ENCODE measurements at regions not wholly inside any gene's neighbourhood (a gene's known extent, or its start where the extent isn't known, plus 50 kb on each side); places are given as distances from the start of the nearest gene placed in this dataset.
"Not testable (repeated sequence)": the region's sequence is repeated elsewhere in the genome, so short reads cannot be mapped to it uniquely, and the experiment has no call there.

DNA sequence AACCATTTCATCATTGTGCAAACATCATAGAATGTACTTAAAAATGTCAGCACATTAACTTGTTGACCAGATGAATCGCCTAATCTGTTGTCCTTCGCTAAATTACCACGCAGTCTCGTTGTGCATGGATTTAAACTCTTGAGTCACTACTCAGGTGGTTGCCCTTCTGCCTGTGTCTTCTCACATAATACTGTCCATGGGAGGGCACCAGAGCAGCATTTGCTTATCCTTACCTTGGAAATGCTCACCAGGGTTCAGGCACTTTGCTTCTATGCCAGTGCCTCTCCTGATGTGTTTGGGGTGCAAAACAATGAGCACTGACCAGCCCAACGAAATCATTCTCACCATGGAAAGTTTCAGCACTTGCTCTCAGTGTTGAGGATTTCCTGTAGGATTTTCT, 559.9 kb downstream of the RWDD3 start:
- no peak for DNase-seq

DNA sequence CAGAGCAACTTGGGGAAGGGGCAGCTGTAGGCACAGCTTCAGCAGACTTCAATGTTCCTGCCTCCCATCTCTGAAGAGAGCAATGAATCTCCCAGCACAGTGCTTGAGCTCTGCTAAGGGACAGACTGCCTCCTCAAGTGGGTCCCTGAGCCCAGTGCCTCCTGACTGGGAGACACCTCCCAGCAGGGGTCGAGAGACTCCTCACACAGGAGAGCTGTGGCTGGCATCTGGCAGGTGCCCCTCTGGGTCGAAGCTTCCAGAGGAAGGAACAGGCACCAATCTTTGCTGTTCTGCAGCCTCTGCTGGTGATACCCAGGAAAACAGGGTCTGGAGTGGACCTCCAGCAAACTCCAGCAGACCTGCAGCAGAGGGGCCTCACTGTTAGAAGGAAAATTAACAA, 563.8 kb downstream of the RWDD3 start:
- DNase-seq, result not testable (repeated sequence)

DNA sequence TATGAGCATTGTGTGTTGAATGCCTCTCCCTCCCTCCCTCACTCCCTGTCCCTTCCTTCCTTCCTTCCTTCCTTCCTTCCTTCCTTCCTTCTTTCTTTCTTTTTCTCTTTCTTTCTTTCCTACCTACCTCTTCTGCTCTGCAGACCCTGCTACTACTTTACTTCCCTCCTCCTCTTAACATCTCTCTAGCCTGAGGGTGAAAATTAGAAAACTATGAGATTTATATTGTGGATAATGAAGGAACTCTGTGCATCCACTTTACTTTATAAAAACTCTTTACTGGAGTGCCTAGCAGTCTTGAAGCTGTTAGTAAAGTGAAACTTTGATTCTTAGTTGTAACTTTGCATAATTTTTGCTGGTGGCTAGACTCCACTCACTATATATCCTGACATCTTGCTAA, 572.2 kb downstream of the RWDD3 start:
- no peak for DNase-seq

DNA sequence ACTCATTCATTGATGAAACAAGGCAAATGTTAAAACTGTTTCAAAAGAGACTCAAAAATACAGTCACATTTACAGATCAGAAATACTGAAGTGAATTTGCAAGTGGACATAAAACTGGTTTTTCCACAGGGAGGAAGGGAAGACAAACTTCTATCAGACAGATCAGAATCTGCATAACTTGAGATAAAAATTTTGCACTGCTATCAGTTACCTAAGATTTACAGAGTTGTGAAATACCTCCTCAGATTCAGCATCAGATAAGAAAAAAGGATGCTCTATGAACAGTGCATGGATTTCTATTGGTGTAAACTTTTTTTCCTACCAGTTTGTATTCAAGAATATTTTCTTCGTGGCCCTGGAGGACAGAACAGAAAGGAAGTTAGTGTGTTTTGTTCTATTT, 575.4 kb downstream of the RWDD3 start:
- no peak for DNase-seq

DNA sequence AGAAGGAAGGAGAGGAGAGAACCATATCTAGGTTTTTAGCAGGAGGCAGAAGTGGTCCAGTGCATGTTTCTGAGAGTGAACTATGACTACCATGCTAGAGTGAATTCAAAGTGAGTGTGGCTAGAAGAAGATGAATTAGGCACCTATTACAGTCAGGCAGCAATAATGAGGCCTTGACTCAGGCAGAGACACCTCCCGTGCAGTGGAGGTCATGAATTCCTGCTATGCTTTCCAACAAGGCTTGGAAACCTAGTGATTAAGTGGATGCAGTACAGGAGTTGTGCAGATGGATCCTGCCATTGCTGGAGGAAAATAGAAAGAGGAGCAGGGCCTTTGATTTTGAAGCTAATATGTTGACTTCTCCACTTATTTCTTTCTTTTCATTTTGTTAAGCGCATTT, 581.5 kb downstream of the RWDD3 start:
- DNase-seq, result no peak

DNA sequence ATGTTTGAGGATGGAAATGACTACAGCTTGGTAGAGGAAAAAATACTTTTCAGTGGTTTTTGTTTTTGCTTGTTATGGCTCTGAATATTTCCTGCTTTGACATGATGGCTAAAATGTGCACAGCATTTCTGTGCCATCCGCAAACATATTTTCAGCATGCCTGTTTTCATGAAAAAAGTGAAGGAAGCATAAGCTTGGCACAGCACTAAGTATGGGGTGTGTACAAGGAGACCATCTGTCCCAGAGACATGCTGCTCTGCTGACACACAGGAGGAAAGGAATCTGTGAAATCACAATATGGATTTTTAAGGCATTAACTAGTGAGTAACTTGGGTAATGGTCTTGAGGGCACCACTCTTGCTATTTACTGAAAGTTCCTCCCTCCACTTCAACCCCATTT, 595.5 kb downstream of the RWDD3 start:
- DNase-seq, result no peak

DNA sequence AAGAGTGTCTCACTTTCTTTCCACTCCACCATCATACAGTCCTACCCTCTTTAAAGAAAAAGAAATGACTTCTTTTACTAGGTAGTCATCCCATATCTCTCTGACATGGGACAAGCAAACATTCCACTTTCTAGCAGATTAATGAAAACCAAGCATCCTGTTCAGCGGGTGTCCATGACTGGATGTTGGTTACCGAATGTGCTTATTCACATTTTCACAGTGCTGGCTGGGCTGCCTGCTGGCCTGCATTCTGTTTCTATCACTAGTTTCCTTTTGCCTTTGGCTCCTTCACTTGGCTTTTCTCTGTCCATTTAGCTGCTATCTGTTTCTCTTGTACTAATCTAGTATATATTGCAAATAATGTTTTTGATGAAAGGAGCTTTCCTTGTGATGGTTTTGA, 598.4 kb downstream of the RWDD3 start:
- no peak for DNase-seq

DNA sequence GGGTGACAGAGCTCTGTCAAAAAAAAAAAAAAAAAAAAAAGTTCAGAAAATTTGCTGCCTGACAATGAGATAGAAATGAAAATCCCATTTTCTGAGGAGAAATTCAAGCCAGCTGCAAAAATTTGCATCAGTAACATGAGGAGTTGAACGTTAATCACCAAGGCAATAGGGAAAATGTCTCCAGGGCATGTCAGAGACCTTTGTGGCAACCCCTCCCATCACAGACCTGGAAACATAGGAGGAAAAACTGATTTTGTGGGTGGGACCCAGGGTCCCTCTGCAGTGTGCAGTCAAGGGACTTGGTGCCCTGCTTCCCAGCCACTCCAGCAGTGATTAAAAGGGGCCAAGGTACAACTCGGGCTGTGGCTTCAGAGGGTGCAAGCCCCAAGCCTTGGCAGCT, 615.4 kb downstream of the RWDD3 start:
- no peak for DNase-seq

DNA sequence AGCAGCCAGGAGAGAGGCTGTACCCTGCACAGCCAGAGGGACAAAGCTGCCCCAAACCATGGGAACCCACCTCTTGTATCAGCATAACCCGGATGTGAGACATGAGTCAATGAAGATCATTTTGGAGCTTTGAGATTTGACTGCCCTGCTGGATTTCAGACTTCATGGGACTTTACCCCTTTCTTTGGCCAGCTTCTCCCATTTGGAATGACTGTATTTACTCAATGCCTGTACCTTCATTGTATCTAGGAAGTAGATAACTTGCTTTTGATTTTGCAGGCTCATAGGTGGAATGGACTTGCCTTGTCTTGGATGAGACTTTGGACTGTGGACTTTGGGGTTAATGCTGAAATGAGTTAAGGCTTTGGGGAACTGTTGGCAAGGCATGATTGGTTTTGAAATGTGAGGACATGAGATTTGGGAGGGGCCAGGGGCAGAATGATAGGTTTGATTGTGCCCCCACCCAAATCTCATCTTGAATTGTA, 616.2 kb downstream of the RWDD3 start:
- no peak for DNase-seq

DNA sequence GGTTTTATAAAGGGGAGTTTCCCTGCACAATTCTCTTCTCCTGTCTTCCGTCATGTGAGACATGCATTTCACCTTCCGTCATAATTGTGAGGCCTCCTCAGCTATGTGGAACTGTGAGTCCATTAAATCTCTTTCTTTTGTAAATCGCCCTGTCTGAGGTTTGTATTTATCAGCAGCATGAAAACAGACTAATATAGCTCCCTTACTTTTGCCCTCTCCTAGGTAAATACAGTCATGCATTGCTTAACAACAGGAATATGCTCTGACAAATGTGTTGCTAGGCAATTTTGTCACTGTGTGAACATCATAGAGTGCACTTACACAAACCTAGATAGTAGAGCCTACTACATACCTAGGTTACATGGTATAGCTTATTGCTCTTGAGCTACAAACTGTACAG, 616.8 kb downstream of the RWDD3 start:
- DNase-seq, result no peak

DNA sequence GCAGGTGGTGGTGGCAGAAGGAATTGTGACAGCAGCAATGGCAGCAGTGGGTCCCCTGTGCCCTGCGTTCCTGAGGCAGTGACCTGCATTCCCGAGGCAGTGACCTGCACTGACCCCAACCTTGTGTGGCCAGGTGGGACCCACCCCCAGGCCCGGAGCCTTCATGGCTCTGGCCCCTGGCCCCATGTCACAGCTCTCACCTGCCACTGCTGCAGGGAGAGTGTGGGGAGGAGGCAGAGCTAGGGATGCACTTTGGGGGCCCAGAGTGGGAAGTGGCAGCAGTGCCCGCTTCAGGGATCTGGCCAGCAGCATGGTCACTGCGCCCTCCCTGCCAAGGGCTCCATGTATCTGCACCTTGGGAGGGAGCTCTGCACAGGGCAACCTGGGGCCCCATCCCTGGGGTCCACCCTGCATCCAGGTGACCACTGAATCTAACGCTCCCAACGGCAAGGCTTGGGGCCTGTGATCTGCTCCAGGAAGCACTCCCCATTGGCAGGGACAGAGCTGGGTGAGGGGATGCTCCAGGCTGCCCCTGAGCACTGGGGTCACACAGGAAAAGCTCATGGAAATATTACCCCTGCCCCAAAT, 618.6 kb downstream of the RWDD3 start:
- DNase-seq, result no peak

DNA sequence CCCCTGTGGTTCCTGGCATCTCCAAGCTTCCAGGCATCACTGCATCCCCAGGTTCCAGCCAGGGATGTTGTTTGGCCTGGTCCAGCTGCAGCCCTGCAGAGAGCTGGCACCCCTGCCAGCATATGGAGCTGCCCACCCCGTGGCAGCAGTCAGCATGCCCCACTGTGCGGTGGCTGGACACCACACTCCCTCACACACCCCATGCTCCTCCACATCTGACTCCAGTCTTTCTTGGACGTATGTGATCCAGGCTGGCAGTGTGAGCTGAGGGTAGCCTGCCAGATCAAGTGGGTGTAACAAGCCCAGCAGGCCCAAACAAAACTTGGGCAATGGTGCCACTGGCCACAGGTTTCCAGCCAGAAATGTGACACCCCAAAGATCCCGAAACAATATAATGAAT, 620.4 kb downstream of the RWDD3 start:
- no peak for DNase-seq

DNA sequence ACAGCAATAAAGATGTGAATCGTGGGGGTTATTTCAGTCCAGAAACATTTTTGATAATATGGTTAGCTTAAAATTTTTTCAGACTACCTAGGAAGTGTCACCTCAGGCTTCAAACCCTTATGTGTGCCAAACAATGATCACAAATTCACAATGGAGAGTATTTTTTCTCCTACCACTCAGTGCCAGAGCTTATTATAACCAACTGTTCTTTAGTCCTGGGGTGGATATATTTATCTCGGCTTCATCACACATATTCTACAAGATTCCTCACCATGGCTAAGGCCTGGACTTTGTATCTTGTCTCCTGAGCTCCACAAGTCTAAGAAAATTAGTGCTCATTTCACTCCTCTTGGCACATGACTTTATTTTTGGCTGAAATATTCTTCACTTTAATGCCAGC, 629.1 kb downstream of the RWDD3 start:
- no peak for DNase-seq

DNA sequence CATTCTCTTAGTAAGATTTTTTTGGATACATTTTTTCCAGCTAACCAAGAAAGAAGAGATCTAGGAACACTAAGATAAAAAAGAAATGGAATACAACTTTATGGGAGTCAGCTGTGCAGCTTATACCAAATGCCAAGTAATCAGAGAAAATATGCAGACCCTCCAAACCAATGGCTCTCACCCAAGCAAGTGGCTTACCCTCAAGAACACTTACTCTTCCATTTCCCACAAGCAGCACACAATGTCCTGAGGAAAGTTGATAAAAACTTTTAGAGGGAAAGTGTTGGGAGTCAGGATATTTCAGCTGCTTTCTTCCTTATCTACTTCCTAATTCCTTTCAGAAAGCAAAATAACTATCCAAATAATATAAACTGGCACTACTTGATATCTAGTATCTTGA, 631.8 kb downstream of the RWDD3 start:
- DNase-seq, result no peak

DNA sequence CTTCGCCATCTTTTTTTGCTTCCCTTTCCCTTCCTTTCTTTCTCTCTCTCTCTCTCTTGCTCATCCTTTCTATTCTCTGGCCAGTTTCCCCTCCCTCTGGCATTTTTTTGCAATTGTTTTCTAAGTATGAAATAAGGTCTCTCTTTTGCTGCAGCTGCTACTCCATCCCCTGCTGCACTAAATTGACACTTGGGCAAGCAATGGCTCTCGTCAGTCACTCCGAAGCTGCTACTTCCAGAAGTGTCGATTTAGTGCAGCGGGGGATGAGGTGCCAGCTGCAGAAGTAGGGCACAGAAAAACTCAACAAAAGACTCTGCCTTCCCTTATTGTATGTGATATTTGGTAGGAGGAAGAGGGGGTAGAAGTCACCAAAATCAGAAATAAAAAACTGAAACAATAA, 642.3 kb downstream of the RWDD3 start:
- DNase-seq, result no peak

DNA sequence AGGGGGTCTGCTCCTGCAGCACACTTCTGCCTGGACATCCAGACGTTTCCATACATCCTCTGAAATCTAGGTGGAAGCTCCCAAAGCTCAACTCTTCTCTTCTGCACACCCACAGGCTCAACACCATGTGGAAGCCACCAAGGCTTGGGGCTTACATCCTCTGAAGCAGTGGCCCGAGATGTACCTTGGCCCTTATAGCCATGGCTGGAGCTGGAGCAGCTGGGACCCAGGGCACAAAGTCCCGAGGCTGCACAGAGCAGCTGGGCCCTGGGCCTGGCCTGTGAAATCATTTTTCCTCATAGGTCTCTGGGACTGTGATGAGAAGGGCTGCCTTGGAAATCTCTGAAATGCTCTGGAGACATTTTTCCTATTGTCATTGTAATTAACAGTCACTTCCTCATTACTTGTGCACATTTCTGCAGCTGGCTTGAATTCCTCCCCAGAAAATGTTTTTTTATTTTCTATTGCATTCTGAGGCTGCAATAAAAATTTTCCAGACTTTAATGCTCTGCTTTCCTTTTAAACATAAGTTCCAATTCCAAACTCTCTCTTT, 645.6 kb downstream of the RWDD3 start:
- no peak for DNase-seq

DNA sequence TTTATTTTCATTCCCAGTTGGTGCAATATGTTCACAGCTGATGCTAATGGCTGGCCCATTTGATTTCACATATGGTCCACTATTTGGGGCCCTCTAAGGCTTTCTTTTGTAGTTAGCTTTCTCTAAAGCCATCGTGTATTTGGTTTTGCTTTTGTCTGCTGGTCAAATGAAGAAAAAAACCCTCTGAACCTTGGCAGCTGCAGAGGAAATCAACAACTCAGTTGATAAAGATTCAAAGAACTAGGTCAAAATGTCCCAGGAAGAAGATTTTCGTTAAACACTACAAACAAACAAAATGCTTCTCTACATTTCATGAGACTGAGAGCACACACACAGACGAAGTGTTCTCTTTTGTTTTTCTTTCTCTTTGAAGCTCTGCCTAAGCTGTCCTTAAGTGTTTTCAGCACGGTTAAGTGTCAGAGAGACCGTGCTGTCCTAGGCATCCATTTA, 655.0 kb downstream of the RWDD3 start:
- DNase-seq, result no peak

DNA sequence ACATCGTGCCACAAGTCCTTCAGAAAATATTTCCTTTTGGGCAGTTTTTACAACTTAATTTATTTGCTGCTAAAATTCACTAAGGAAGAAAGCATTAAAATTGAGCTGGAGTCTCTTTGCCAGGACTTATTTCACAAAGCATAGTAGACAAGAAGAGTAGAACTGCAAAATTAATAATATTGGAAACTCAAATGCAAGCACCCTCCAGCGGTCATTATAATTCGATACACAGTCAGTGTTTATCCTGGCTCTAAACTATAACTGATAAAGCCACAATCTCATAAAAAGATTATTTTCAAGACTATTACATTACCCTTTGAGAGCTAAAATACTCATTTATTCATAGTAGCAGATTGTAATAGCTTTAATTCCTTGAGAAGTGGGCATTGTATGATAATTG, 655.4 kb downstream of the RWDD3 start:
- no peak for DNase-seq

DNA sequence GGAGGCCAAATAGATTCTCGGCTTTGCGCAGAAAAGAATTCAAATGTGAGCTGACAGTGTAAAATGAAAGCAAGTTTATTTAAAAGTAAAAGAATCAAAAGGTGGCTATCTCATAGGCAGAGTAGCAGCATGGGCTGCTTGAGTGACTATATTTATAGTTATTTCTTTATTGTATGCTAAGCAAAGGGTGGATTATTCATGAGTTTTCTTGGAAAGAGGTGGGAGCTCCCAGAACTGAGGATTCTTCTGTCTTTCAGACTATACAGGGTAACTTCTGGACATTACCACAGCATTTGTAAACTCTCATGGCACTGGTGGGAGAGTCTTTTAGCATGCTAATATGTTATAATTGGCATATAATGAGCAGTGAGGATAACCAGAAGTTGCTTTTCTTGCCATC, 659.9 kb downstream of the RWDD3 start:
- DNase-seq, result no peak

DNA sequence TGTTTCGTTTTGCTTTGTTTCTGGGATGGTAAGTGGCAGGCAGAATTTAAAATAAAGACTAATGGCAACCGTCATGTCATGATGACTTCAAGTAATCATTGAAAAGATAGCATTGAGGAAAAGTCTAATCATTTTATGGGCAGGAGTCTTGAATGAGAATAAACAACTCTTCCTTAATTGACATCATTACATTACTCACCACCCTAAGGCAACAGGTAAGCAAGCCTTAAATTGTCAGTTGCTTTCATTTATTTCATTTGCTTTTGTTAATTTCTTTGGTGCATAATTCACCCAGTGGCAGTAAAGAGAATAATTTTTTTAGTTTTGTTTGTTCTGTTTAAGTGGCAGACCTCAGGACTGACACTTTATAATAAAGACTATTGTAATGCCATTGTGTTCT, 669.0 kb downstream of the RWDD3 start:
- no peak for DNase-seq

DNA sequence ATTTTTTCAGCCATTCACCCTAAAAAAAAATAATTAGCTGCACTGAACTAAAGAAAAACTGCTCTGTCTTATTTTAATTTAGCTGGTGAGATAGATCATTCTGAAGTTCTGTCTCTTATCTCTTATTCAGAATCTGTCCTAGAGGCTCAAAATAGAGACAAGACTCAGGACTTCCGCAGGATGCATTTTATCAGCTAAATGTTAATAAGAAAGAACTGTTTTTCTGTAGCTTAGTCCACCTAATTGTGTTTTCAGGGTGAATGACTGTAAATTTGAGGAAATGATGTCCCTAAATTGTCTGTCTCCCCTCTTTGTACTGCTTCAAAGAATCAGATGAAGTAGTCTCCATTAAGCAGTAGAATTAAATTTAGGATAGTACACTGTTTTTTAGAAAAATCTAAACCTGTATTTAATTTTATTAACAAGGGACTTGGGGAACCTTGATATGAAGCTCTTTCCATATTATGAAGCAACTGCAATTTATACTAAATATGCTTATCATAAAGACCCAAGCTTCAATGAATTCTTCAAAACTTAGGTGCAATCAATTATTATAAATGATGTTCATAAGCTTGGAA, 671.9 kb downstream of the RWDD3 start:
- DNase-seq, result no peak

DNA sequence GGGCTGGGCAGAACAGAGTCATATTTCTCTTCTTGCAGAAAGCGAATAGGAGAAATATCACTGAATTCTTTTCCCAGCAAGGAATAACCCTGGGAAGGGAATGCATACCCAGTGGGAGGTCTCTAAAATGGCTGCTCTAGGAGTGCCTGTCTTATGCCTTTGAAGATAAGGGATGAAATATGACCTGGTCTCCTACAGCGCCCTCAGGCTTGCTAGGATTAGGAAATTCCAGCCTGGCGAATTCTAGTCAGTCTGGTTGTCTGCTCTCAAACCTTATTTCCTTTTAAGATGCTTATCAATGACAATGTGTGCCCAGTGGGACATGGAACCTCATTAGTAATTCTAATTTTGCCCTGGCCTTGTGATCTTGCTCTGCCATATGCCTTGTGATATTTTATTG, 677.7 kb downstream of the RWDD3 start:
- DNase-seq, result not testable (repeated sequence)

DNA sequence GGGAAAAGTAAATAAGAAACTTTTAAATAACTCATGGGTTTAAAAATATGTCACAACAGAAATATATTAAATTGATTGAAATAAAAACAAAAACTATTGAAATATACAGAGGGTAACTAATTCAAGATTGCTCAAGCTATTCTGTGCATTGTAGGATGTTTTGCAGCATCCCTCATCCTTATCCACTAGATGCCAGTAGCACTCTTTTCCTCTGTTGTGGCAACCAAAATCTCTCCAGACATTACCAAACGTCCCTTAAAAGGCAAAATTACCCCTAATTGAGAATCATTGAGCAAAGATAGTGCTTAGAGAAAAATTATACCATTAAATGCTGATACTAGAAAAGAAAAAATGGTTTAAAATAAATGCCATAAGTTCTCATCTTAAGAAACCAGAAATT, 682.6 kb downstream of the RWDD3 start:
- no peak for DNase-seq

DNA sequence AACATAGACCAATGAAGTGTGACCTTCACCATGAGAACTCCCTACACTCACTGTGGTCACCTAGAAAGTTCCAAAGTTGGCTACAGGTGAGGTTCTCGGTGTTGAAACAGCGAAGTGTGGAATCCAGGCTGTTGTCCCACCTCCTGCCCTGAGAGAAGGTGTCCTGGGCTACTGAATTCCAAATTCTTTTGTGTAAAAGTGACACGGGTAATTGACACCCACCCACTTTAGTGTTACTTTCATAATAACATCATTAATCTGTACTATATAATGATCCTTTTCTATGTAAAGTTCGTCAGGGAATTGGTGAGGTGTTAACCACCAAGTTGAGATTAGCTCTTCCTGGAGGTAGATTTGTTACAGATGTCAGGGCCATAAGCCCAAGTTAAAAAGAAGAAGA, 690.7 kb downstream of the RWDD3 start:
- DNase-seq, result no peak

DNA sequence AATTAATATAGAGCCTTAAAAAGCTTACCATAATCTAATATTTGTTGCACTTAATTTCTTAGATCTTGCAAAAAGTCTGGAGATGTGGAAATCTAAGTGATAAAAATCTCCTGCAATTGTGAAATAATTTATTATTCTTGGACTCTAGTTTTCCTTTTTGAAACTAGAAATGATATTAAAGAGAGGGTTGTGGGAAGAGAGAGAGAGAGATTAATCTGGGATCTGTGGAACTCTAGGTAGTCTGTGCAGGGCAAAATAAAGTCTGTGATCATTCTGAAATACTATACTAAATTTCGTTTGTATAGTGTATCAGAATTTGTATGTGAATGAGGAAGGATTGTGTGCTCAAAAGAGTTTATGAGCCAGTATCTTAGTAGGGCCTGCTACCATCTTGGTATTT, 692.3 kb downstream of the RWDD3 start:
- DNase-seq, result no peak

Measured in femur (tissue), 1 donor.